NCI-H2196 (cell line): ENCODE measurements at regions not wholly inside any gene's neighbourhood (a gene's known extent, or its start where the extent isn't known, plus 50 kb on each side); places are given as distances from the start of the nearest gene placed in this dataset.
"Not testable (repeated sequence)": the region's sequence is repeated elsewhere in the genome, so short reads cannot be mapped to it uniquely, and the experiment has no call there.

ENCODE experiments used
- DNase-seq: peaks from one replicate; lab custom pipeline; 2025; ENCODE audit not compliant: unreplicated experiment; lab: John Stamatoyannopoulos, UW

- DNase-seq, result no peak
Observed at GRCh38 chr16:26768385-26769010, 298.2 kb upstream of the C16orf82 start.

- no peak for DNase-seq
Observed at GRCh38 chr16:26770547-26770946, 296.2 kb upstream of the C16orf82 start.

GRCh38 chr16:26772503-26772902 lies 294.2 kb upstream of the C16orf82 start:
- no peak for DNase-seq

- DNase-seq, result no peak
Observed at GRCh38 chr16:26777821-26778220, 288.9 kb upstream of the C16orf82 start.

- no peak for DNase-seq
Observed at GRCh38 chr16:26787924-26788323, 278.8 kb upstream of the C16orf82 start.

GRCh38 chr16:26791169-26791568 lies 275.6 kb upstream of the C16orf82 start:
- no peak for DNase-seq

- no peak for DNase-seq
Observed at GRCh38 chr16:26795184-26795583, 271.5 kb upstream of the C16orf82 start.

GRCh38 chr16:26801628-26802027 lies 265.1 kb upstream of the C16orf82 start:
- no peak for DNase-seq

GRCh38 chr16:26802440-26802839 lies 264.3 kb upstream of the C16orf82 start:
- no peak for DNase-seq

GRCh38 chr16:26802965-26803364 lies 263.8 kb upstream of the C16orf82 start:
- no peak for DNase-seq

GRCh38 chr16:26806657-26807056 lies 260.1 kb upstream of the C16orf82 start:
- no peak for DNase-seq

GRCh38 chr16:26809461-26809860 lies 257.3 kb upstream of the C16orf82 start:
- no peak for DNase-seq

GRCh38 chr16:26816266-26816665 lies 250.5 kb upstream of the C16orf82 start:
- DNase-seq, result no peak

GRCh38 chr16:26816885-26817571 lies 249.7 kb upstream of the C16orf82 start:
- no peak for DNase-seq

GRCh38 chr16:26818393-26818792 lies 248.3 kb upstream of the C16orf82 start:
- DNase-seq, result no peak

GRCh38 chr16:26824469-26824868 lies 242.3 kb upstream of the C16orf82 start:
- DNase-seq, result no peak

GRCh38 chr16:26826500-26826899 lies 240.2 kb upstream of the C16orf82 start:
- DNase-seq, result no peak

GRCh38 chr16:26827386-26827785 lies 239.3 kb upstream of the C16orf82 start:
- no peak for DNase-seq

- no peak for DNase-seq
Observed at GRCh38 chr16:26830428-26831127, 236.1 kb upstream of the C16orf82 start.

- DNase-seq, result not testable (repeated sequence)
Observed at GRCh38 chr16:26836114-26836513, 230.6 kb upstream of the C16orf82 start.

GRCh38 chr16:26838931-26839330 lies 227.8 kb upstream of the C16orf82 start:
- no peak for DNase-seq

GRCh38 chr16:26840691-26841090 lies 226.0 kb upstream of the C16orf82 start:
- DNase-seq, result no peak
